ENCODE measurements at regions not wholly inside any gene's neighbourhood (a gene's known extent, or its start where the extent isn't known, plus 50 kb on each side); places are given as distances from the start of the nearest gene placed in this dataset.

DNA sequence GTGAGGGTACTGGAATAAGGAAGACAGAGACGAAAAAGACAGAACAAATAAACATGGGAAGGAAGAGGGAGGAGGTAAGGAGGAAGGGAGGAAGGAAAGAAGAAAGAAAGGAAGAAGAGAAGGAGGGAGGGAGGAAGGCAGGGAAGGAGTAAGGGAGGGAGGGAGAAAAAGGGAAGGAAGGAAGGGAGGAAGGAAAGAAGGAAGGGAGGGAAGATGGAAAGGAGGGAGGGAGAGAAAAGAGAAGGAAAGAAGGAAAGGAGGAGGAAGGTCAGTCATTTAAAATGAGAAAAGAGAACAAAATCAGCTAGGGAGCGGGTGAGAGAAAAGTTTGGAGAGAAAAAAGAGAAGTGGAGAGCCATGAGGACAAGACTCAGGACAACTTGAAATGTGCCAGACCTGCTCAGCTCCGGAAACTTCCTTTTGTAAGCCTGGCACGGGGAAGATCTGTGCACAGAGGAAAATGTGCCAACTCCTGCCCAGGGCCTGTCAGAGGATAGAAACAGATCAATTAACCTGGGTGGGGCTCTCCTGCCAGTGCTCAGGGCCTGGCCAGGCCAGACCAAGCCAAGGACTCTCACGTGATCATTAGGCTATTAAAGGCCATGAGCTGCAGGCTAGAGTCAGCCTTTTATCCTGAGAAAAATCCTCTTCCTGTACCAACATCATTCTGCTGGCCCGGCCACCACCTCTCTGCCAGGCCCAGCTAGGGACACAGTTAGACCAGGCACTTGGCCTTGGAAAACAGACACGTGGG, 50.1 kb upstream of the BCL6 start:
- WGBS (ENCODE audit: insufficient coverage), result 70% methylated on average over 7 of the region's 7 CpGs
- H3K9ac ChIP-seq (ENCODE audit: insufficient read depth, low read length, poor library complexity, severe bottlenecking), result no peak overlapping the region
- no peaks in the 10 kb centered on the region for H3K79me2 ChIP-seq (ENCODE audit: insufficient read depth, low read length)
- no peak overlapping the region for H3K4me3 Mint-ChIP-seq
- peaks cover 14 to 22% of the 10 kb centered on the region in 2 donors for H3K4me1 ChIP-seq (ENCODE audit: control insufficient read depth in 1 of 2, insufficient read depth in 2 of 2, low read length in 2 of 2)
- H3K4me1 Mint-ChIP-seq, result peaks cover 36% of the 10 kb centered on the region
- H3K36me3 Mint-ChIP-seq, result no peaks in the 10 kb centered on the region
- H3K9me3 ChIP-seq (replicated peaks in 1 of 2; ENCODE audit: control insufficient read depth in 1 of 2, insufficient read depth in 1 of 2, low read length in 2 of 2), result no peaks in the 10 kb centered on the region
- H3K27ac Mint-ChIP-seq, result peak overlapping the region in 1 of 7 donors; percentile 37
- DNase-seq, result no peak
- peaks cover 3 to 10% (median 4%) of the 10 kb centered on the region in 7 donors for H3K9me3 Mint-ChIP-seq
- no peaks in the 10 kb centered on the region for H3K27me3 ChIP-seq (ENCODE audit: control insufficient read depth in 2 of 2, insufficient read depth in 2 of 2, low read length in 2 of 2)
- no peak overlapping the region for H3K27ac ChIP-seq (ENCODE audit: low read depth in 1 of 2, low read length in 2 of 2)
- no peak overlapping the region for H3K4me3 ChIP-seq (replicated peaks in 1 of 3; ENCODE audit: low read depth in 2 of 3, low read length in 3 of 3)
- H2AFZ ChIP-seq (ENCODE audit: insufficient read depth, low read depth, low read length, poor library complexity, severe bottlenecking), result no peak overlapping the region
- TF ChIP-seq, protein P1, sequence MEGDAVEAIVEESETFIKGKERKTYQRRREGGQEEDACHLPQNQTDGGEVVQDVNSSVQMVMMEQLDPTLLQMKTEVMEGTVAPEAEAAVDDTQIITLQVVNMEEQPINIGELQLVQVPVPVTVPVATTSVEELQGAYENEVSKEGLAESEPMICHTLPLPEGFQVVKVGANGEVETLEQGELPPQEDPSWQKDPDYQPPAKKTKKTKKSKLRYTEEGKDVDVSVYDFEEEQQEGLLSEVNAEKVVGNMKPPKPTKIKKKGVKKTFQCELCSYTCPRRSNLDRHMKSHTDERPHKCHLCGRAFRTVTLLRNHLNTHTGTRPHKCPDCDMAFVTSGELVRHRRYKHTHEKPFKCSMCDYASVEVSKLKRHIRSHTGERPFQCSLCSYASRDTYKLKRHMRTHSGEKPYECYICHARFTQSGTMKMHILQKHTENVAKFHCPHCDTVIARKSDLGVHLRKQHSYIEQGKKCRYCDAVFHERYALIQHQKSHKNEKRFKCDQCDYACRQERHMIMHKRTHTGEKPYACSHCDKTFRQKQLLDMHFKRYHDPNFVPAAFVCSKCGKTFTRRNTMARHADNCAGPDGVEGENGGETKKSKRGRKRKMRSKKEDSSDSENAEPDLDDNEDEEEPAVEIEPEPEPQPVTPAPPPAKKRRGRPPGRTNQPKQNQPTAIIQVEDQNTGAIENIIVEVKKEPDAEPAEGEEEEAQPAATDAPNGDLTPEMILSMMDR (IDR thresholded peaks at IDR 0.05), result no peak
- intact Hi-C loops (cut with micrococcal nuclease), result loop anchor here in 1 of 2 donors (10.0 kb wide), 1 partner anchor 89 kb away; no protein-coding TSS in a partner anchor
- H4K20me1 ChIP-seq (ENCODE audit: insufficient read depth, low read length), result no peaks in the 10 kb centered on the region
- H3K27me3 Mint-ChIP-seq (ENCODE audit: low read depth in 3 of 3), result peaks cover 2 to 6% (median 6%) of the 10 kb centered on the region in 3 donors
- H3K4me2 ChIP-seq (replicated peaks; ENCODE audit: extremely low read depth, low read length, poor library complexity, severe bottlenecking), result no peak overlapping the region
- no peaks in the 10 kb centered on the region for H3K36me3 ChIP-seq (replicated peaks in 1 of 2; ENCODE audit: control insufficient read depth in 1 of 2, insufficient read depth in 2 of 2, low read length in 2 of 2)

DNA sequence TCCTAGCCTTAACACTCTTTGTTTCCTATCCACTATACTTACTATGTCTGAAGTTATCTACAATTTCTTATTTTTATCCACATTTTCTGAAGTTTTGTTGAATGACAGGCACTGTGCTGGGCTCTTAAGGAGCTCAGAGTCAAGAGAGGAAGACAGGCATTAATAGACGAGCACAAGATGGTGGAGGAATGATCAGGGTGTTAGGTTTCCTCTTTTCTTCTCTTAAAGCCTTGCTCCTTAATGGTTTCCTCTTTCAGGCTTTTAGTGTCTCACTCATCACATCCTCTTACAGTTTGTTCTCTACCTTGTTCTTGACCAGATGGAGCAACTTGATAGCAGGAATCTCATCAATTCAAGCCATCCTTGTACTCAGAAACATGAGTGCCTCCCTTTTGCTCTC, 52.9 kb upstream of the BCL6 start:
- Histone ChIP-seq H2AFZ (ENCODE audit: insufficient read depth, low read depth, low read length, poor library complexity, severe bottlenecking) (peak overlapping the region; percentile 41), H3K79me2 (ENCODE audit: insufficient read depth, low read length) (no peaks in the 10 kb centered on the region), H3K4me3 (replicated peaks in 1 of 3; ENCODE audit: low read depth in 2 of 3, low read length in 3 of 3) (no peak overlapping the region), H3K36me3 (replicated peaks in 1 of 2; ENCODE audit: control insufficient read depth in 1 of 2, insufficient read depth in 2 of 2, low read length in 2 of 2) (no peaks in the 10 kb centered on the region), H3K9ac (ENCODE audit: insufficient read depth, low read length, poor library complexity, severe bottlenecking) (no peak overlapping the region), H4K20me1 (ENCODE audit: insufficient read depth, low read length) (no peaks in the 10 kb centered on the region), H3K27ac (ENCODE audit: low read depth in 1 of 2, low read length in 2 of 2) (no peak overlapping the region), H3K4me2 (replicated peaks; ENCODE audit: extremely low read depth, low read length, poor library complexity, severe bottlenecking) (no peak overlapping the region), H3K4me1 (ENCODE audit: control insufficient read depth in 1 of 2, insufficient read depth in 2 of 2, low read length in 2 of 2) (peaks cover 5 to 10% of the 10 kb centered on the region in 2 donors), H3K9me3 (replicated peaks in 1 of 2; ENCODE audit: control insufficient read depth in 1 of 2, insufficient read depth in 1 of 2, low read length in 2 of 2) (no peaks in the 10 kb centered on the region), H3K27me3 (ENCODE audit: control insufficient read depth in 2 of 2, insufficient read depth in 2 of 2, low read length in 2 of 2) (no peaks in the 10 kb centered on the region)
- Mint-ChIP-seq H3K27me3 (ENCODE audit: low read depth in 3 of 3) (peaks cover 2 to 7% (median 6%) of the 10 kb centered on the region in 3 donors), H3K4me3 (peak overlapping the region in 1 of 2 donors; percentile 11), H3K9me3 (peaks cover 3 to 7% (median 4%) of the 10 kb centered on the region in 7 donors), H3K36me3 (no peaks in the 10 kb centered on the region), H3K4me1 (peaks cover 26% of the 10 kb centered on the region), H3K27ac (peak overlapping the region in 5 of 7 donors; percentile 12 to 72 (median 58))
- DNase-seq, result peak; percentile 19 to 46 (median 23)
- TF ChIP-seq, protein P1 (IDR thresholded peaks at IDR 0.05), result no peak
- intact Hi-C loops (cut with micrococcal nuclease), result loop anchor here in 1 of 2 donors (10.0 kb wide), 1 partner anchor 87 kb away; no protein-coding TSS in a partner anchor
- no CpG with 5 or more reads among the region's 1 CpG for WGBS (ENCODE audit: insufficient coverage)

All from CD14-positive monocyte (primary cell).